Fibroblast of villous mesenchyme (primary cell): ENCODE measurements at regions not wholly inside any gene's neighbourhood (a gene's known extent, or its start where the extent isn't known, plus 50 kb on each side); places are given as distances from the start of the nearest gene placed in this dataset.

Experiments
- DNase-seq: peaks from one replicate; pipeline ENCODE4 v3.0.0-alpha.2; 2010; ENCODE audit warnings: low read depth
- H3K4me3 ChIP-seq: 2 replicates; pipeline ENCODE4 v1.5.1; 2011; ENCODE audit warnings: low read depth, mild to moderate bottlenecking, low read length
- TF ChIP-seq, protein P1 (sequence below): IDR thresholded peaks from 2 replicates; pipeline ENCODE4 v1.5.1; 2012; ENCODE audit warnings: low read depth, mild to moderate bottlenecking, low read length; ENCODE audit not compliant: insufficient read depth

DNA sequence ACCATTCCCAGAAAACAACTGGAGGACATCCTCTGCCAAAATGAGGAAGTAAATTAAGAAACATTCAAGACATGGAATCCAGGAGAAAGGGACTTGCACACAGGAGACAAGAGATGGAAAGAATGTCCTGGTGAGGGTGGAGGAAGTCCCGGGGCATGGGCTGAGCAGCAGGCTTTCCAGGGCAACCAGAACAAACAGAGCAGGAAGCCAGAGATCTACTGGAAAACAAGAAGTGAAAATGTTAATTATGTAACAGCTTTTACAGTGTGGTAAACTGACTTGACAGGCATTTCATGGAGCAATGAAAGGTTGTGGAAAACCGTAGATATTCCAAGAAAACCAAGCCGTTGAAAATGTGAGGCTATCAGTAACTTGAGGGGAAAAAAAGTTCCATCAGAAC, 55.2 kb upstream of the ZNF746 start:
- TF ChIP-seq, protein P1, sequence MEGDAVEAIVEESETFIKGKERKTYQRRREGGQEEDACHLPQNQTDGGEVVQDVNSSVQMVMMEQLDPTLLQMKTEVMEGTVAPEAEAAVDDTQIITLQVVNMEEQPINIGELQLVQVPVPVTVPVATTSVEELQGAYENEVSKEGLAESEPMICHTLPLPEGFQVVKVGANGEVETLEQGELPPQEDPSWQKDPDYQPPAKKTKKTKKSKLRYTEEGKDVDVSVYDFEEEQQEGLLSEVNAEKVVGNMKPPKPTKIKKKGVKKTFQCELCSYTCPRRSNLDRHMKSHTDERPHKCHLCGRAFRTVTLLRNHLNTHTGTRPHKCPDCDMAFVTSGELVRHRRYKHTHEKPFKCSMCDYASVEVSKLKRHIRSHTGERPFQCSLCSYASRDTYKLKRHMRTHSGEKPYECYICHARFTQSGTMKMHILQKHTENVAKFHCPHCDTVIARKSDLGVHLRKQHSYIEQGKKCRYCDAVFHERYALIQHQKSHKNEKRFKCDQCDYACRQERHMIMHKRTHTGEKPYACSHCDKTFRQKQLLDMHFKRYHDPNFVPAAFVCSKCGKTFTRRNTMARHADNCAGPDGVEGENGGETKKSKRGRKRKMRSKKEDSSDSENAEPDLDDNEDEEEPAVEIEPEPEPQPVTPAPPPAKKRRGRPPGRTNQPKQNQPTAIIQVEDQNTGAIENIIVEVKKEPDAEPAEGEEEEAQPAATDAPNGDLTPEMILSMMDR: no peak
- H3K4me3 ChIP-seq: no peak overlapping the region
- DNase-seq: no peak
